SK-N-SH (cell line): ENCODE measurements at regions not wholly inside any gene's neighbourhood (a gene's known extent, or its start where the extent isn't known, plus 50 kb on each side); places are given as distances from the start of the nearest gene placed in this dataset.
A peak's percentile ranks its signal among the peaks of the same experiment; 100 is the strongest.

ENCODE experiments used
- CTCF ChIA-PET: fragments of 300-600, 350-600 bp; formaldehyde crosslinking; extraction: SDS; loops from one replicate; lab custom pipeline; 2021; lab: Yijun Ruan, JAX
- POLR2A ChIA-PET: fragments of 350-600 bp; sonication (Branson Sonifier 250); formaldehyde crosslinking; extraction: SDS; loops from one replicate; lab custom pipeline; 2020; ENCODE audit warnings: antibody characterized with exemption, inconsistent platforms; lab: Yijun Ruan, JAX
- DNase-seq: peaks from one replicate; pipeline ENCODE4 v3.0.0; 2012
- H2AFZ ChIP-seq: fragments of 200-600 bp; sonication (generic); 2 replicates; pipeline ENCODE4 v1.8.1; 2016; ENCODE audit warnings: antibody characterized with exemption, mild to moderate bottlenecking, low read depth
- H3F3A ChIP-seq: fragments of 200-600 bp; sonication (generic); replicated peaks from 2 replicates; pipeline ENCODE3; 2016; ENCODE audit warnings: antibody characterized with exemption, mild to moderate bottlenecking; ENCODE audit not compliant: insufficient read depth
- H3K27ac ChIP-seq, 2 experiments: fragments of 200-500 bp in 1 of 2; fragments of 200-600 bp in 1 of 2; sonication (Bioruptor generic) in 1 of 2; sonication (generic), shearing (Covaris generic) in 1 of 2; 2 replicates each; pipeline versions ENCODE4 v1.5.1 to v1.6.1; 2014 to 2016; ENCODE audit warnings: low read depth in 2 of 2, inconsistent platforms in 1 of 2, low read length in 1 of 2, mild to moderate bottlenecking in 1 of 2, mixed read lengths in 1 of 2
- H3K27me3 ChIP-seq: fragments of 200-600 bp; sonication (generic), shearing (Covaris generic); 2 replicates; pipeline ENCODE4 v1.6.1; 2016; ENCODE audit warnings: mixed run types; ENCODE audit not compliant: insufficient read depth
- H3K36me3 ChIP-seq, 2 experiments: fragments of 200-500 bp in 1 of 2; fragments of 200-600 bp in 1 of 2; sonication (Bioruptor generic) in 1 of 2; sonication (generic) in 1 of 2; replicated peaks in 1 of 2; 2 replicates each; pipeline versions ENCODE3 to v1.5.1; 2014 to 2016; ENCODE audit warnings: low read length in 1 of 2, mild to moderate bottlenecking in 1 of 2; ENCODE audit not compliant: insufficient read depth in 2 of 2, control insufficient read depth in 1 of 2
- H3K4me1 ChIP-seq, 2 experiments: fragments of 200-500 bp in 1 of 2; fragments of 200-600 bp in 1 of 2; sonication (Bioruptor generic) in 1 of 2; sonication (generic), shearing (Covaris generic) in 1 of 2; 2 replicates each; pipeline versions ENCODE4 v1.5.1 to v1.6.1; 2014 to 2016; ENCODE audit warnings: low read depth in 1 of 2, low read length in 1 of 2, mixed run types in 1 of 2; ENCODE audit not compliant: insufficient read depth in 2 of 2, control insufficient read depth in 1 of 2
- H3K4me2 ChIP-seq: fragments of 200-600 bp; sonication (generic), shearing (Covaris generic); 2 replicates; pipeline ENCODE4 v1.6.1; 2017; ENCODE audit warnings: mixed run types
- H3K4me3 ChIP-seq, 2 experiments: fragments of 200-500 bp in 1 of 2; fragments of 200-600 bp in 1 of 2; sonication (Bioruptor generic) in 1 of 2; sonication (generic), shearing (Covaris generic) in 1 of 2; 2 replicates each; pipeline versions ENCODE4 v1.5.1 to v1.8.1; 2014 to 2016; ENCODE audit warnings: low read depth in 2 of 2, inconsistent platforms in 1 of 2, low read length in 1 of 2, mild to moderate bottlenecking in 1 of 2, mixed read lengths in 1 of 2, moderate library complexity in 1 of 2
- H3K79me2 ChIP-seq: fragments of 200-600 bp; sonication (generic); 2 replicates; pipeline ENCODE4 v1.8.1; 2017; ENCODE audit warnings: mild to moderate bottlenecking; ENCODE audit not compliant: insufficient read depth
- H3K9ac ChIP-seq: fragments of 200-600 bp; sonication (generic); 2 replicates; pipeline ENCODE4 v1.6.1; 2017; ENCODE audit warnings: mixed run types
- H3K9me2 ChIP-seq: fragments of 200-600 bp; sonication (generic); 2 replicates; pipeline ENCODE4 v1.6.1; 2017; ENCODE audit warnings: mixed run types
- H3K9me3 ChIP-seq: fragments of 200-600 bp; sonication (generic); 2 replicates; pipeline ENCODE4 v1.6.1; 2017; ENCODE audit warnings: mixed run types, mild to moderate bottlenecking, moderate library complexity
- H4K20me1 ChIP-seq: fragments of 200-600 bp; sonication (generic); 2 replicates; pipeline ENCODE4 v1.6.1; 2017; ENCODE audit warnings: mild to moderate bottlenecking, mixed run types; ENCODE audit not compliant: insufficient read depth
- ELF1 ChIP-seq: IDR thresholded peaks from 2 replicates; pipeline ENCODE4 v1.4.0; 2012
- EZH2phosphoT487 ChIP-seq: fragments of 200-600 bp; sonication (generic); IDR thresholded peaks from 2 replicates; pipeline ENCODE4 v1.6.1; 2017; ENCODE audit warnings: low read depth, mixed run types, mild to moderate bottlenecking, antibody characterized with exemption, moderate library complexity, borderline replicate concordance
- FOXJ3 ChIP-seq: sonication (generic); formaldehyde crosslinking; IDR thresholded peaks from 2 replicates; pipeline ENCODE4 v1.5.1; 2020; ENCODE audit warnings: mild to moderate bottlenecking, missing genetic modification reagents
- FOXM1 ChIP-seq: IDR thresholded peaks from 2 replicates; pipeline ENCODE4 v1.4.0; 2012; ENCODE audit warnings: low read depth, mild to moderate bottlenecking
- GATA2 ChIP-seq: sonication (generic); formaldehyde crosslinking; IDR thresholded peaks from 2 replicates; pipeline ENCODE4 v1.5.0; 2020; ENCODE audit warnings: mild to moderate bottlenecking, missing genetic modification reagents
- IRF3 ChIP-seq: fragments of 150-350 bp; IDR thresholded peaks from 2 replicates; pipeline ENCODE4 v1.6.1; 2016; ENCODE audit warnings: mild to moderate bottlenecking, low read depth, low read length
- JUND ChIP-seq: IDR thresholded peaks from 2 replicates; pipeline ENCODE4 v1.4.0; 2012
- NFIC ChIP-seq: IDR thresholded peaks from 2 replicates; pipeline ENCODE4 v1.4.0; 2012; ENCODE audit warnings: borderline replicate concordance
- NRF1 ChIP-seq: IDR thresholded peaks from 2 replicates; pipeline ENCODE4 v1.6.1; 2012; ENCODE audit warnings: low read depth, mild to moderate bottlenecking, low read length
- PBX3 ChIP-seq: IDR thresholded peaks from 2 replicates; pipeline ENCODE4; 2012
- POLR2AphosphoS5 ChIP-seq: IDR thresholded peaks from 2 replicates; pipeline ENCODE4 v1.6.1; 2012; ENCODE audit warnings: low read depth, low read length
- RAD21 ChIP-seq: IDR thresholded peaks from 2 replicates; pipeline ENCODE4 v1.6.1; 2012; ENCODE audit warnings: mild to moderate bottlenecking, low read length
- RFX5 ChIP-seq: IDR thresholded peaks from 2 replicates; pipeline ENCODE4 v1.6.1; 2012; ENCODE audit warnings: mild to moderate bottlenecking, improper control_type of control experiment, low read length
- SIN3A ChIP-seq: IDR thresholded peaks from 2 replicates; pipeline ENCODE4 v1.6.1; 2012; ENCODE audit warnings: low read depth, mild to moderate bottlenecking, low read length, moderate library complexity, borderline replicate concordance
- SMC3 ChIP-seq: IDR thresholded peaks from 2 replicates; pipeline ENCODE4 v1.6.1; 2012; ENCODE audit warnings: low read depth, low read length, improper control_type of control experiment
- TAF1 ChIP-seq: IDR thresholded peaks from 2 replicates; pipeline ENCODE4 v1.6.1; 2012; ENCODE audit warnings: low read depth, mild to moderate bottlenecking, low read length, moderate library complexity, borderline replicate concordance
- TEAD4 ChIP-seq: IDR thresholded peaks from 2 replicates; pipeline ENCODE4 v1.4.0; 2012; ENCODE audit warnings: mild to moderate bottlenecking, borderline replicate concordance; ENCODE audit not compliant: insufficient read depth
- WGBS: methylation state at CpG from one replicate; pipeline ENCODE4 v1.1.6; 2017; ENCODE audit warnings: low lambda C conversion rate; 5-methylcytosine and 5-hydroxymethylcytosine counted together
- TF ChIP-seq, protein P1 (sequence below): fragments of 200-600 bp; sonication (generic); IDR thresholded peaks from 2 replicates; pipeline ENCODE4 v1.6.1; 2017; ENCODE audit warnings: antibody characterized with exemption, mild to moderate bottlenecking, moderate library complexity
- TF ChIP-seq, protein P2 (sequence below): IDR thresholded peaks from 2 replicates; pipeline ENCODE4 v1.4.0; 2012; ENCODE audit warnings: low read depth, borderline replicate concordance

- TF ChIP-seq TAF1 = no peak
- TF ChIP-seq, protein P1, sequence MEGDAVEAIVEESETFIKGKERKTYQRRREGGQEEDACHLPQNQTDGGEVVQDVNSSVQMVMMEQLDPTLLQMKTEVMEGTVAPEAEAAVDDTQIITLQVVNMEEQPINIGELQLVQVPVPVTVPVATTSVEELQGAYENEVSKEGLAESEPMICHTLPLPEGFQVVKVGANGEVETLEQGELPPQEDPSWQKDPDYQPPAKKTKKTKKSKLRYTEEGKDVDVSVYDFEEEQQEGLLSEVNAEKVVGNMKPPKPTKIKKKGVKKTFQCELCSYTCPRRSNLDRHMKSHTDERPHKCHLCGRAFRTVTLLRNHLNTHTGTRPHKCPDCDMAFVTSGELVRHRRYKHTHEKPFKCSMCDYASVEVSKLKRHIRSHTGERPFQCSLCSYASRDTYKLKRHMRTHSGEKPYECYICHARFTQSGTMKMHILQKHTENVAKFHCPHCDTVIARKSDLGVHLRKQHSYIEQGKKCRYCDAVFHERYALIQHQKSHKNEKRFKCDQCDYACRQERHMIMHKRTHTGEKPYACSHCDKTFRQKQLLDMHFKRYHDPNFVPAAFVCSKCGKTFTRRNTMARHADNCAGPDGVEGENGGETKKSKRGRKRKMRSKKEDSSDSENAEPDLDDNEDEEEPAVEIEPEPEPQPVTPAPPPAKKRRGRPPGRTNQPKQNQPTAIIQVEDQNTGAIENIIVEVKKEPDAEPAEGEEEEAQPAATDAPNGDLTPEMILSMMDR = no peak
- no peak for TF ChIP-seq TEAD4
- no peak for TF ChIP-seq GATA2
- no peak for TF ChIP-seq EZH2phosphoT487
- TF ChIP-seq JUND = peak; percentile 74
- no peak for TF ChIP-seq SMC3
- no peak for TF ChIP-seq RFX5
- TF ChIP-seq FOXM1 = no peak
- no peak for TF ChIP-seq RAD21
- no peak for TF ChIP-seq POLR2AphosphoS5
- TF ChIP-seq, all 33 proteins: peak for 6
Observed at GRCh38 chr4:128461291-128462102, 173.9 kb upstream of the PGRMC2 start (continued).

GRCh38 chr4:128459547-128459946 is 171.9 kb upstream of the PGRMC2 start:
- 66% methylated on average over 3 of the region's 3 CpGs for WGBS
- no peak overlapping the region for H3K4me3 ChIP-seq
- no peak for TF ChIP-seq PBX3
- TF ChIP-seq, protein P2, sequence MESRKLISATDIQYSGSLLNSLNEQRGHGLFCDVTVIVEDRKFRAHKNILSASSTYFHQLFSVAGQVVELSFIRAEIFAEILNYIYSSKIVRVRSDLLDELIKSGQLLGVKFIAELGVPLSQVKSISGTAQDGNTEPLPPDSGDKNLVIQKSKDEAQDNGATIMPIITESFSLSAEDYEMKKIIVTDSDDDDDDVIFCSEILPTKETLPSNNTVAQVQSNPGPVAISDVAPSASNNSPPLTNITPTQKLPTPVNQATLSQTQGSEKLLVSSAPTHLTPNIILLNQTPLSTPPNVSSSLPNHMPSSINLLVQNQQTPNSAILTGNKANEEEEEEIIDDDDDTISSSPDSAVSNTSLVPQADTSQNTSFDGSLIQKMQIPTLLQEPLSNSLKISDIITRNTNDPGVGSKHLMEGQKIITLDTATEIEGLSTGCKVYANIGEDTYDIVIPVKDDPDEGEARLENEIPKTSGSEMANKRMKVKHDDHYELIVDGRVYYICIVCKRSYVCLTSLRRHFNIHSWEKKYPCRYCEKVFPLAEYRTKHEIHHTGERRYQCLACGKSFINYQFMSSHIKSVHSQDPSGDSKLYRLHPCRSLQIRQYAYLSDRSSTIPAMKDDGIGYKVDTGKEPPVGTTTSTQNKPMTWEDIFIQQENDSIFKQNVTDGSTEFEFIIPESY = no peak
- TF ChIP-seq FOXJ3 (CRISPR knock-in tag) = no peak
- TF ChIP-seq FOXM1 = no peak
- TF ChIP-seq POLR2AphosphoS5 = no peak
- no peak for TF ChIP-seq IRF3
- no peak for TF ChIP-seq JUND
- TF ChIP-seq NFIC = no peak
- no peak for TF ChIP-seq ELF1
- TF ChIP-seq NRF1 = no peak
- no peak for TF ChIP-seq SIN3A
- TF ChIP-seq, all 33 proteins: peak for 0

More at GRCh38 chr4:128459547-128459946, 171.9 kb upstream of the PGRMC2 start:
- H3K79me2 ChIP-seq = no peaks in the 10 kb centered on the region
- ChIA-PET POLR2A (no interaction called here), CTCF (interaction anchor here (1.6 to 2.2 kb wide), 2 partner anchors 93 to 268 kb away, joined by 3 to 7 read pairs; no protein-coding TSS in a partner anchor)
- H3K9me3 ChIP-seq = no peaks in the 10 kb centered on the region
- no peak overlapping the region for H2AFZ ChIP-seq
- H3K9me2 ChIP-seq = no peaks in the 10 kb centered on the region
- no peak overlapping the region for H3K4me2 ChIP-seq
- H3K27ac ChIP-seq = no peak overlapping the region
- peaks cover 6% of the 10 kb centered on the region for H3F3A ChIP-seq
- DNase-seq = no peak
- H3K9ac ChIP-seq = no peak overlapping the region
- H3K36me3 ChIP-seq = no peaks in the 10 kb centered on the region
- no peaks in the 10 kb centered on the region for H4K20me1 ChIP-seq
- H3K27me3 ChIP-seq = no peaks in the 10 kb centered on the region
- peaks cover 12 to 20% of the 10 kb centered on the region in 2 experiments; a peak in 2 of 4 replicates for H3K4me1 ChIP-seq
